IPS-NIHi7 (cell line): ENCODE measurements at regions not wholly inside any gene's neighbourhood (a gene's known extent, or its start where the extent isn't known, plus 50 kb on each side); places are given as distances from the start of the nearest gene placed in this dataset.
"Not testable (repeated sequence)": the region's sequence is repeated elsewhere in the genome, so short reads cannot be mapped to it uniquely, and the experiment has no call there.

Experiments
- DNase-seq: peaks from one replicate; pipeline ENCODE4 v3.0.0; 2012; ENCODE audit warnings: mixed read lengths; ENCODE audit errors: extremely low spot score

DNA sequence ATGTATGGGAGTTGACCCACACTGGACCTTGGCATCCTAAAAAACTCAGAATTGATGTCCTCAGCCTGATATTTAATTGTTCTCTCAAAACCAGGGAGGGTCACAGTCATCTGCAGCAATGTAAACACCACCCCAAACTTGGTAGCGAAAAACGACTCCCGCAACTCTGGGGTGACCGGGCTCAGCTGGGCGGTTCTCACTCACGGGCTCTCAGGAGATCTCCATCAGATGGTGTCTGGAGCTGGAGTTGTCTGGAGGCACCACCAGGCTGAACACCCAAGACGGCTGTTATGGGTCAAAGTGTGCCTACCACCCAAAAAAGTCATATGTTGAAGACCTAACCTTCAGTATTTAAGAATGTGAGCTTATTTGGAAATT is 50.9 kb upstream of the NXT1 start:
- DNase-seq = no peak

DNA sequence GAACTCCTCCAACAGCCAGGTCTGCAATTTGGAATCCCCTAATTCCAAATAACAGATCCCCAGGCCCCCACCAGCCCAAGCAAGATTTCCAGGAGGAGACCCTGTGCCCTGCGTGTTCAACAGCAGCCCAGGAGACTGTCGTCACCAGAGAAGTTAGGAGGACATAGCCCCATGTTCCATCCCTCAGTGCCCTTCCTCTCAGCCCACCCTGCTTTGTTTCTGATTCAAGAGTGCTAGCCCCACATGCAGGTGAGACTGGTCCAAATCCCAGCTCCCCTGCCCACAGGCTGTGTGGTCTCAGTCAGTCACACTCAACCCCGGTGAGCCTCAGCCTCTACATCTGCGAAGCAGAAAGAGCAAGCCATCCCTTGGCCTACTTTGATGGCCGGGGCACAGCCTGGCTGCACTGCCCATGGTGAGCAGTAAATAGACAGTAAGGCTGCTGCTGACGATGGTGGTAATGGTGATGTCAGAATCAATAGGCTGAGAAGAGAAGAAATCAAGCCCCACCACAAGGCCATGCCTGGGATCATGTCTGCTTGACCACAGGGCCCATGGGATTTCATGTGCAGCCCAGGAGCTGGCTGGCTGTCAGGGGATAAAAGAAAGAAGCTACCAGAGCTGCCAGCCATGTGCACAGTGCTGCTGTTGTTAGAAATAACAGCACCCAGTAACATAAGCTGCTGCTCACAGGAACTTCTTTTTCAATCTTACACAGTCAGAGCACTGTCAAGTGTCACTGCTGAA is 51.5 kb upstream of the NXT1 start:
- DNase-seq = no peak

DNA sequence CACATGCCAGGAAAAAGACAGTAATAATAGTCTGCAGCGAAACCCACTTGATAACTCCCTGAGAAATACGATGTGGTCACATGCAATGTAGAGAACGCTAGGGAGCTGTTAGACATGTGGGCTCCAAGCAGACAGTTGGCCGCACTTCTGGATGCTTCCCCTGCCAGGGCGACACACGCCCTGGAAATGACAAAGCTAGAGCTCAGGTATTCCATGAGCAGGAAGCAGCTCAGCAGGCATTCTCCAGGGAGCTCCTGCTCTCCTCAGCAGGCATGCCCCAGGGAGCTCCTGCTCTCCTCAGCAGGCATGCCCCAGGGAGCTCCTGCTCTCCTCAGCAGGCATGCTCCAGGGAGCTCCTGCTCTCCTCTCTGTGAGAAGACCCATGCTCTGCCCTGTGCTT is 52.4 kb upstream of the NXT1 start:
- no peak for DNase-seq

DNA sequence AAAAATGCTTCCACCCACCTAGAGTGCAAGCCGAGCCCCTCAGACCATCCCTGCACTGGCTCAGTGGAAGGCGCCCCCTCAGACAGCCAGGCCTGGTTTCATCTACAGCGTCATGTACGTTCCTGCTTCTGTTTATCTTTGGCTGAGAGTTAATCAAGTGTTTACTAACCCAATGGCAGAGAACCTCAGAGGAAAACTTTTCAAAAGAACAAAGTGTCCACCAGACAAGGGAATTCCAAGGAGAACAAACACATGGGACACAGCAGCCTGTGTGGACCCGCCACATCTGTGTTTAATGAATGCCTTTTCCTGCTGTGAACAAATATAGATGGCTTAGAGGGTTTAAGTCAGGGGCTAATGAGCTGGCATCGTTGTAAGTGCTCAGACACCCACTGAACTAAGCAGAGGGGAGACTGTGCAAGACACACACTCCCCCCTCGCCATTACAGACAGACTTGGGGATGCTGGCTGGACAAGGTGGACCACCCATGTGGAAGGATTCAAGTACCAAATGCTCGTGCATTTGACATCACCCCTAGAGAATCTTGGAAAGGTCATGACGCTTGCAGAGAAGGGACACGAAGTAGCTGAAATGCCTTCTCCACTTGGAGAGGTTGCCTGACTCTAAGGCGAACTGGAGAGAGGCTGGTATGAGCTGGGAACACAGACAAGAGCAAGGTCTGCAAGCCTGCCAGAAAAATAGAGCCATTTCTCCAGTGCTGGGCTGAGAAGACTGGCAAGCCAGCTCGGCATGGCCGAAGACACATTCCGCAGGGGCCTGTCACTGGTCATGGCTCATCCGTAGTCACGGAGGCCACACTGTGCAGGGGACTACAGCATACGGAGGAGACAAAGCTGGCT is 53.5 kb upstream of the NXT1 start:
- no peak for DNase-seq

DNA sequence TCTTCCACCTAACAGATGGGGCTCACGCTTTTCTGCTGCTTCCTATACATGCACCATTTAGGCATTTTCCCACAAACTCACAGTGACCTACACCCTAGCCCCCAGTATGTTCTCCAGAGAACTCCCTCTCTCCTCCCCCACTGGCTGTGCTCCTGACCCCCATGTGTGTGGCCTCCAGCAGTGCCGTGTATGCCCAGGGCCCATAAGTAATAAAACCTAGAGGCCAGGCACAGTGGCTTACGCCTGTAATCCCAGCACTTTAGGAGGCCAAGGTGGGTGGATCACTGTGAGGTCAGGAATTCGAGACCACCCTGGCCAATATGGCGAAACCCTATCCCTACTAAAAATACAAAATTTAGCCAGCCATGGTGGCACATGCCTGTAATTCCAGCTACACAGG is 54.7 kb upstream of the NXT1 start:
- no peak for DNase-seq

DNA sequence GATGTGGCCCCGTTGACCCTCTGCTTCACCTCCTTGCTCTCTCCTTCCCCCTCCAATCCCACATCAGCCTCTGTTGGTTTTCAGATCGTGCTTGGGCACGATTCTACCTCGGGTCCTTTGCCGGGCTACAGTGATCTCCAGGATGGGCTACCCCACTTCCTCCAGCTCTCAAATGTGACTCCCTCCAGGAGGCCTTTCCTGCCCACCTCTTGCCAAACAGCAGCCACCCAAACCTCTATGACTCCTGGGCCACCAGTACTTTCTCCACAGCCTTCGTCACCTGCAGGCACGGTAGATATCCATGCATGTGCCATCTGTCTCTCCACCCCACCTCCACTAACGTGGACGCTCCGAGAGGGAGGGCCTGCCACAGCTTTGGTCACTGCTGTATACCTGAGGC is 55.9 kb upstream of the NXT1 start:
- no peak for DNase-seq

DNA sequence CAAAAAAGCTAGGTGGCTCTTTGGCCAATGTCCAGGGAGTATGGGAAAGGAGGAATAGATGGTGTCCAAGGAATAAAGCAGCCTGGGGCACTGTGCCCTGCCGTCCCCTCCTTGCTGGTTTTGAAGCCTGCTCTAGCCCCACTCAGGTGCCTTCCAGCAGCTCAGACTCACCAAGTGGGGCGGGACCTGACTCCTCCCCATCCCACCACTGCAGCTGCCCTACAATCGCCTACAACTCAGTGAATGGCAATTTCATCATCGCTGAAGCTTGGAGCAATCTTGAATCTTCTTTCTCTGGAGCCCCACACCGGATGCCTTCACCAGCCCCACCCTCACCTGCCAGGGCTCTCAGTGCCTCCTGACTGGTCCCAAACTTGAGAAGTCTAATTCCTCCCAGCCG is 56.4 kb upstream of the NXT1 start:
- no peak for DNase-seq

DNA sequence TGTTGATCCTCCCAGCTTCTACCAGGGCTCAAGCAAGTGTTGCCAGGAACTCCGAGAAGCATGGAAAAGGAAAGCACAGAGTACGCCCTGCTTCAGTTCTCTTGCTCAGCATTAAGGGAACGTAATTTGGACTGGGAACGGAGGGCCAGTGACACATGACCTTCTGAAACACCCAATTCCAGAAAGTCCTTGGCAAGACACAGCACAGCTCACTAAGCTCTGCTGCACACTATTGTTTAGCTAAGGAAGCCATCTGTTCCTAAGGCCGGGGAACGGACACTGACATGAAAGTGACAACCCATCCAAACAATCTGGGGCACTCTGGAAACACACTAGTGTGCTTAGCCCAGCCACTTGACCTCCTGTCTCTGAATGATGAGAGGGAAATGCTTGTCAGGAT is 56.9 kb upstream of the NXT1 start:
- DNase-seq = no peak

DNA sequence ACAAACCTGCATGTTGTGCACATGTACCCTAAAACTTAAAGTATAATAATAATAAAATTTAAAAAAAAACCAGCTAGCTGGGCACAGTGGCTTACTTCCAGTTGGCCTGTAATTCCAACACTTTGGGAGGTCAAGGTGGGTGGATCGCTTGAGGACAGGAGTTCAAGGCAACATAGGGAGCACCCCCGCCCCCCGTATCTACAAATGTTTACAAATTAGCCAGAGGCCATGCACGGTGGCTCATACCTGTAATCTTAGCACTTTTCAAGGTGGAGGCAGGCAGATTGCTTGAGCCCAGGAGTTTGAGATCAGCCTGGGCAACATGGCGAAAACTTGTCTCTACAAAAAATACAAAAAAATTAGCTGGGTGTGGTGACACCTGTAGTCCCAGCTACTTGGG is 58.3 kb upstream of the NXT1 start:
- not testable (repeated sequence) for DNase-seq

DNA sequence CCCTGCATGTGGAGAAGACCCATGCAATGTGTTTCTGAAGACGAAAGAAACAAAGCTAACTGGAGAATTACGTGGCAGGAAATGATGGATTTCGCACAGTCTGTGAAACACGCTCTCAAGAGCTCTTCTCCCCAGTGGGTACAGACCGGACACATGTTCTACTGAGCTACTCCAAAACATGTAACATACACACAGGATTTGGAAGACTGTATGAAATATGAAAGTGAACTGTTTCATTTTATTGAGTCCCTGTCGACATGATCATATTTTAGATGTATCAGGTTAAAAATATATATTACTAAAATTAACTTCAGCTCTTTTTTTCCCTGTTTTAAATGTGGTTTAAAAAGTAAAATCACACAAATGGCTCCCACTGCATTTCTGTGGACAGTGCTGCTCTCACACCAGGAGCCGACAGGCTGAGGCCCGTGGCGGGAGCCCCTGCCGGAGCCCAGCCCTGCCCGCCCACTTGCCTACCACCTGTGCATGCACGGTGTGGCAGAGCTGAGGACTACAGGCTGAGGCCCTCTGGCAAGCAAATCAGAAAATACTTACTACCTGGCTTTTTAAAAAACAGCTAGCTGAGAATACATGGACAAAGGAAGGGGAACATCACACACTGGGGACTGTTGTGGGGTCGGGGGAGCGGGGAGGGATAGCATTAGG is 58.9 kb upstream of the NXT1 start:
- DNase-seq = no peak

DNA sequence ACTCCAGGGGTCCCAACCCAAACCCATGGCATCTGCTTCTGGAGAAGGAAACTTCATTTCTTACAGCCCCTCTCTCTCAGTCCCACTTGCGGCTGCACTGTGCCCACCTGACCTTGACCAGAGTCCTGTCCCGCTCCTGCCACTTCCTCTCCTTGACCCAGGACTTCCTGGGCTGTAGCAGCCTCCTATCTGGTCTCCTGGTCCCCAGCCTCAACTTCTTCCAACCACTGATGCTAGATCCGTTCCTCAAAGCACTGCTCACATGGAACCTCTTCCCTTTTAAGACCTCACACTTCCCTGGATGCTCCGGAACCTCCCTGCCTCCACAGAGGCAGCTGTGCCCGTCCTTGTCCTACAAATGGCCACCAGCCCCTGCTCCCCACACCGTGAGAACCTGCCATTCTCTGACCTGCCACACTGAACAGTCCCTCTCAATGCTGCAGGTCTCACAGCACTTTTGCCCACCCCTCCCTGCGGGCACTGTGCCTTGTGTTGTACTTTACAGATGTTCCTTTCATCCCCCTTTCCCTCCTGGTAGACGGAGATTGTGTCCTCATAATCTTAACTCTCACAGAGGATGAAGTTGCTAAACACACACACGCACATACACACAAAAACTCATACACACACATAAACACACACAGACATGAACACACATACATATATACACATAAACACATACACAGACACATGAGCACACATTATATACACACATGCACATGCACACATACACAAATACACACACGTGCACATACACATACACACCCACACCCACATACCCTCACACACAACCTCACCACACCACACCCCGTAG is 59.6 kb upstream of the NXT1 start:
- DNase-seq = no peak

DNA sequence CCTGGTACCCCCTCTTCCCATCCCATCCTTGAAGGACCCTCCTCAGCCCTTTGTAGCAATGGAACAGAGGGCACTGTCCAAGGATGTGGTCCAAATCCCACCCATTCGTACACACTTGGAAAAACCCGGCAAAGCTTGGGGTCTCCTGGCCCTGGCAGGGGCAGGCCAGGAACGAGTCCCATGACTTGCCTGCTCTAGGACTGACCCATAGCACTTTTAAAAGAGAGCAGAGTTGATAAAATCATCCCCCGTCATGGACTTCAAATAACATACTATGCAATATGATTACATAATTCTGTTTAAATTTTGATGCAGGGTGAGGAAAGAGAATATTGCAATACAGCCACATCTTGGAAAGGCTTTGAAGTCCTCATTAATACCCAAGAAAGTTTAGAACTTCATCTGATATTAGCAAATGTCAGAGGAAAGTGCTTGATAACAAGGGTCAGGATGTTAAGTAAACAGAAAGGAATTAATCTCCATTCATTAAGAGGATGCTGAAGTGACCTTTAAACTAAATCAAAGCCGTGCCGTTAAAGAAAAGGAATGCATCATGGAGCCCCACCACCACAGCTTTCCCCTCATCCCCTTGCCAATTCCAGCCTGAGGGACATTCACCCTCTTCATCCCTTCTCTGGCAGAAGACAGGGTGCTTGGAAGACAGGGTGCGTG is 60.7 kb upstream of the NXT1 start:
- DNase-seq = no peak

DNA sequence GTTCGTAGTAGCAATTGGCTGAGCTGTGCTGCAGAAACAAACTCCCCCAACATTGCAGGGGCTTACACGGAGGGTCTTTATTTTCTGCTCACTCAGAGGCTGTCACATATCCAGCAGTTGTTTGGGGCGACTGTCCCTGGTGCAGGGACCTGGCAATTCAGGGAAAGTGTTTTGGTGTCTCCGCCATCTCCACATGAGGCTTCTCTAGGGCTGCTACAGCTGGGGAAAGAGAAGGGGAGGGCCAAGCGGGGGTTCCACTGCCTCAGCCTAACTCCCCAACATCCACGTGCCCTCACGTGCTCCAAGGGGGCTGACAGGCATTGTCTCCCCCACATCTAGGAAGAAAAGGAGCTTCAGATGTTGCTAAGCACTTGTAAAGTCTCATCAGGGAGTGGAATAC is 61.3 kb upstream of the NXT1 start:
- no peak for DNase-seq

DNA sequence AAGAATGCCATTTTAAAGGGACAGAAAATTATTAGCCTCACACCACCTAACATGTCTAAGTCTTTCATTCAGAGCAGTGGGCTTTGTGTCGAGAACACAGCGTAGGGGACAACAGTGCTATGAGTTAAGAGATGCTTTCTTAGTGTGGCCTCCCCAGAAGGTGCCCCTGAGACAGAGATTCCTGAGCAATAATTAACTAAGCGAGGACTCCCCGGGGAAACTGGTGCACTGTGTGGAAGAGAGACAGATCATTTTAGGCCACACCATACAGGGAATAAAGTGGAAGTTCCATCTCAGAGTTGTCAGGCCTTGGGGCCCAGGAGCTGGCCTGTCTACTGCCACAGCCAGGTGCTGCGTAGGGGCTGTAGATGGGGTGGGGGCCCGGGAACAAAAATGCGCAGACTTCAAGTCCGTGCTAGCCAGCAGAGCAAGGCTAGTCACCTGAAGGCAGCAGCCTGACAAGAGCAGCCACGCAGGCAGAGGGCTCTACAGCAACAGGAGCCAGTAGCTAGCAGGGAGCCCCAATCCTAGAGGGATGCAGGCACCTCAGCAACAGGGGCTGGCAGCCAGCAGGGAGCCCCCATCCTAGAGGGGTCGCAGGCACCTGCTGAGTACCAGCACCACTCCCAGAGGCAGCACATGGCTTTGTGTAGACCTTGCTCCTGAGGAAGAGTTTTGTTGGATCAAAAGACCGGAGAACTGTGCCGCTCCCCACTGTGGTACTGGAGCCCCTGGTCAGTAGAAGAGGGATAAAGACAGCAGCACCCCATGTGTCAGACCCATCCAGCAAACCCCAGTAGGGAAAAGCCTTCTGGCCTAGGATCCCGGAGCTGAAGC is 63.0 kb upstream of the NXT1 start:
- no peak for DNase-seq

DNA sequence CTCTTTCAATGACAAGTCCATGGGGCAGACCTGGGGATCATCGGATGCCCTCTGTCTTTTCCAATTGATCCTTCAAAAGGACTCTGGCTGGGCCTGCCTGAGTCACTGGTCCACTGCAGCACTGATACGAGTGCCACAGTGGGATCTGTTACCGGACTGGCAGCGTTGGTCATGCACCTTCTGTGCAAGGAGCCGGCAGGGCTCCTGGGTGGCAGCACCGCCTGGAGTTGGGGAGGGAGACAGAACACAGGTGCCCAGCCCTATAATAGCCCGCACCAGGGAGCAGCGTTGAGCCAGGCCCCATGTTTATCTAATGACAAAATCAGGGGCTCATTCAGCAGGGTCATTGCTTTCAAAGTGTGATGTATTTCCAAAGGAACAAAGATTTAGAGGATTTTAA is 64.2 kb upstream of the NXT1 start:
- no peak for DNase-seq

DNA sequence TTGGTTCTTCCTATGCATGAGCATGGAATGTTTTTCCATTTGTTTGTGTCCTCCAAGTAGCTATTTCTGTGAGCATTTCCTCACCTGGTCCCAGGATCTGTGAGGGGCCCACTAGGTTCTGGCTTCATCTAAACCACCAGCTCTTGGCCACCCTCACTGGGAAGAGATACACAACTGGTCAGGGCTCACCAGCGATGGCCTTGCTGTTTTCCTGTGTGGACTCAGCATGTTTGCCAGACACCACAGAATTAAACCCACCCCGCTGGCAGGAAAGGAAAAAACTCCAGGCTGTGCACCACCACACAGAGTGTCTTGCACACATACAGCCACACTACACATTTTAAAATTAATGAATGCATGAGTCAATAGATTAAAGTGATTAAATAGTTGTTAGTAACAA is 65.1 kb upstream of the NXT1 start:
- DNase-seq = no peak

DNA sequence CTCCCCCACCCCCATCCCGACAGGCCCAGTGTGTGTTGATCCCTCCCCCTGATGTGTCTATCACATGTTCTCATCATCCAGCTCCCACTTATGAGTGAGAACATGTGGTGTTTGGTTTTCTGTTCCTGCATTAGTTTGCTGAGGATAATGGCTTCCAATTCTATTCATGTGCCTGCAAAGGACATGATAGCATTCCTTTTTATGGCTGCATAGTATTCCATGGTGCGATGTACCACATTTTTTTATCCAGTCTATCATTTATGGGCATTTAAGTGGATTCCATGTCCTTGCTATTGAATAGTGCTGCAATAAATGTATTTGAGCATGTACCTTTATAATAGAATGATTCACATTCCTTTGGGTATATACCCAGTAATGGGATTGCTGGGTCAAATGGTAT is 66.6 kb upstream of the NXT1 start:
- DNase-seq = no peak

DNA sequence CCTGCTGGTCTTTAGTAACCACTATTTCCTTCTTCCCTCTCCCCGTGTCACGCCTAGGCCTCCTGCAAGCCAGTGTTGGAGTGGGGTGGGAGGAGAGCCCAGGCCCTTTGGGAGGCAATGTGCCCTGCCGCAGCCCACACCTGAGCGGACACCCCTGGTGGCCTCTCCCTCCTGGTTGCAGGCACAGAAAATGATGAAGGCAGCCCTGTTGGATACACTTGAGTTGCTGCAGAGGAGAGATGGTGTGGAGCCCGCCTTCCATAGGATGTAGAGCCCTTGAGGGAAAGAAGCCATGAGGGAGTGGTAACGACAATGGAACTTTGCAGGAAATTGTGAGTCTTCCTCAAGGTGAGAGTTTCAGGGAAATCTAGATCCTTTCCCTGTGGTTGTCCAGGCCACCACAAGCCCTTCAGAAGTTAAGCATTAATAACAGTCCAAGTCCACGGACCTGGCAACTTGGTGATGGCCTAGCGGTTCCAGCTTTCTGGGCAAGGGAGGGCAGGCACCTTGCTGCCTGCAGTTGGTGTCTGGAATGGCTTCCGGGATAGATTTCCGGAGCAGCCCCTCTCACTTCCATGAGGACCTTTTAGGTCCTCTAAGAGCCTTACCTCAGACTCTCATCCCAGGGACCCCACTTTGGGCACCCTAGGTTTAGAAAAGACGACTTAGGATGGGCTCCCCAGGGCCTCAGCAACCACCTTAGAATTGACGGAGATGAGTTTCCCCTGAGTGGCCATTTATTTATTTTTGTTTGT is 67.3 kb upstream of the NXT1 start:
- DNase-seq = no peak

DNA sequence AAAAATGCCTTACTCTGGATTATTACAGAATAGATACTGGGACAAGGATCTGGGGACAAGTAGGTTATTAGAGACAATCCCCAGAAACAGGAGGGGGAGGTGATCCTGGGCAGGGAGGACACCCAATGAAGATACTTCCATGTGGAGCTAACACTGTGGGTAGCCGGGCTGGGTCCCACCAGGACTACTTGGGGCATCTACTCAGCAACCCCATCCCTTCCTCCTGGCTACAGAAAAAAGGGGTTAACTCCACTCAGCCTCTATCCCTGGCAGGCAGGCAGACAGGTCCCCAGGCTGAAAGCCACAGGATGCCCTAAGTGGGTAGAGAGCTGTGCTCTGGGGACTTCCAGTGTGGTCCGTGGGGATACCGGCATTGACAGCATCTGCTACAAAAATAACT is 68.0 kb upstream of the NXT1 start:
- no peak for DNase-seq

DNA sequence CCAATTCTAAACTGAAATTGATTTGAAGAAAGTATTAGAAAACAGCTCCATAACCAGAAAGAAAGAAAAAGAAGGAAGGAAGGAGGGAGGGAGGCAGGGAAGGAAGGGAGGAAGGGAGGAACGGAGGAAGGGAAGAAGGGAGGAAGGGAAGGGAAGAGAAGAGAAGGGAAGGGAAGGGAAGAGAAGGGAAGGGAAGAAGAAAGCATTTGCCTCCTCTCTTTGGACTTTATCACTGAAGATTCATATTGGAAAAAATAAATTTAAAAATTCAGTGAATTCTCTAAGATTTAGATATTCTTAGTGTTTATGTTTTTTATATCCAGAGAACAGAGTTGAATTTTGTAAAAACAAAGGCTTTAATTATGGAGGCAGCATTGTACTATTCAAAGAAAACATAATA is 68.5 kb upstream of the NXT1 start:
- no peak for DNase-seq
